HG02943 (cell line): ENCODE measurements at regions not wholly inside any gene's neighbourhood (a gene's known extent, or its start where the extent isn't known, plus 50 kb on each side); places are given as distances from the start of the nearest gene placed in this dataset.

Experiments
- ATAC-seq: cut with Tn5 transposase; IDR thresholded peaks from one replicate; pipeline ENCODE4 v1.9.1; 2021; ENCODE audit warnings: mild to moderate bottlenecking, low read depth, moderate library complexity; ENCODE audit not compliant: unreplicated experiment

- no peak for ATAC-seq
These were observed 272.0 kb downstream of the DHX15 start for GRCh38 chr4:24312261-24312913.

- ATAC-seq: no peak
These were observed 280.4 kb downstream of the DHX15 start for GRCh38 chr4:24303926-24304325.

GRCh38 chr4:24298911-24299310 lies 285.4 kb downstream of the DHX15 start:
- no peak for ATAC-seq

- ATAC-seq: no peak
These were observed 297.3 kb downstream of the DHX15 start for GRCh38 chr4:24287096-24287495.

GRCh38 chr4:24285759-24286158 lies 298.6 kb downstream of the DHX15 start:
- ATAC-seq: no peak

- ATAC-seq: no peak
These were observed 301.9 kb downstream of the DHX15 start for GRCh38 chr4:24282446-24282845.

GRCh38 chr4:24279911-24280375 lies 304.4 kb downstream of the DHX15 start:
- ATAC-seq: no peak

- ATAC-seq: no peak
These were observed 304.9 kb downstream of the DHX15 start for GRCh38 chr4:24279469-24279868.

- ATAC-seq: no peak
These were observed 305.7 kb downstream of the DHX15 start for GRCh38 chr4:24278693-24279092.

GRCh38 chr4:24274381-24274941 lies 309.9 kb downstream of the DHX15 start:
- no peak for ATAC-seq

- no peak for ATAC-seq
These were observed 311.2 kb downstream of the DHX15 start for GRCh38 chr4:24273136-24273535.

GRCh38 chr4:24266951-24267722 lies 317.2 kb downstream of the DHX15 start:
- ATAC-seq: no peak

- no peak for ATAC-seq
These were observed 318.4 kb downstream of the DHX15 start for GRCh38 chr4:24265989-24266388.

GRCh38 chr4:24262616-24263015 lies 321.7 kb downstream of the DHX15 start:
- ATAC-seq: no peak

GRCh38 chr4:24262084-24262483 lies 322.3 kb downstream of the DHX15 start:
- no peak for ATAC-seq

- ATAC-seq: no peak
These were observed 323.3 kb downstream of the DHX15 start for GRCh38 chr4:24260923-24261564.

- ATAC-seq: no peak
These were observed 324.1 kb downstream of the DHX15 start for GRCh38 chr4:24260133-24260715.

GRCh38 chr4:24256547-24256946 lies 327.8 kb downstream of the DHX15 start:
- ATAC-seq: no peak

GRCh38 chr4:24256066-24256465 lies 328.3 kb downstream of the DHX15 start:
- no peak for ATAC-seq

- ATAC-seq: no peak
These were observed 332.2 kb downstream of the DHX15 start for GRCh38 chr4:24252121-24252520.

GRCh38 chr4:24251589-24251988 lies 332.8 kb downstream of the DHX15 start:
- ATAC-seq: no peak
